Tibial nerve (tissue), 4 donors: ENCODE measurements at regions not wholly inside any gene's neighbourhood (a gene's known extent, or its start where the extent isn't known, plus 50 kb on each side); places are given as distances from the start of the nearest gene placed in this dataset.

ENCODE experiments used
- EP300 ChIP-seq, 2 donors: sonication (generic); formaldehyde crosslinking; IDR thresholded peaks; one replicate each; pipeline ENCODE4 v1.6.1; 2017; ENCODE audit warnings: antibody characterized with exemption in 2 of 2, mild to moderate bottlenecking in 1 of 2
- POLR2A ChIP-seq, 2 donors: fragments of 450-650 bp; IDR thresholded peaks; one replicate each; pipeline ENCODE4 v1.6.1; 2017; ENCODE audit warnings: antibody characterized with exemption in 2 of 2, mild to moderate bottlenecking in 2 of 2, moderate library complexity in 2 of 2
- TF ChIP-seq, protein P1 (sequence below), 5 experiments: fragments of 200-600 bp in 3 of 5; fragments of 450-650 bp in 2 of 5; sonication (generic) in 3 of 5; IDR thresholded peaks; one replicate each; pipeline ENCODE4 v1.5.1; 2016 to 2019; ENCODE audit warnings: antibody characterized with exemption in 5 of 5, mild to moderate bottlenecking in 3 of 5, moderate library complexity in 2 of 5

- TF ChIP-seq, protein P1, sequence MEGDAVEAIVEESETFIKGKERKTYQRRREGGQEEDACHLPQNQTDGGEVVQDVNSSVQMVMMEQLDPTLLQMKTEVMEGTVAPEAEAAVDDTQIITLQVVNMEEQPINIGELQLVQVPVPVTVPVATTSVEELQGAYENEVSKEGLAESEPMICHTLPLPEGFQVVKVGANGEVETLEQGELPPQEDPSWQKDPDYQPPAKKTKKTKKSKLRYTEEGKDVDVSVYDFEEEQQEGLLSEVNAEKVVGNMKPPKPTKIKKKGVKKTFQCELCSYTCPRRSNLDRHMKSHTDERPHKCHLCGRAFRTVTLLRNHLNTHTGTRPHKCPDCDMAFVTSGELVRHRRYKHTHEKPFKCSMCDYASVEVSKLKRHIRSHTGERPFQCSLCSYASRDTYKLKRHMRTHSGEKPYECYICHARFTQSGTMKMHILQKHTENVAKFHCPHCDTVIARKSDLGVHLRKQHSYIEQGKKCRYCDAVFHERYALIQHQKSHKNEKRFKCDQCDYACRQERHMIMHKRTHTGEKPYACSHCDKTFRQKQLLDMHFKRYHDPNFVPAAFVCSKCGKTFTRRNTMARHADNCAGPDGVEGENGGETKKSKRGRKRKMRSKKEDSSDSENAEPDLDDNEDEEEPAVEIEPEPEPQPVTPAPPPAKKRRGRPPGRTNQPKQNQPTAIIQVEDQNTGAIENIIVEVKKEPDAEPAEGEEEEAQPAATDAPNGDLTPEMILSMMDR (IDR thresholded peaks at IDR 0.05), result no peak
- TF ChIP-seq POLR2A (IDR thresholded peaks at IDR 0.05) (no peak), EP300 (IDR thresholded peaks at IDR 0.05) (no peak)
These were observed 1006.8 kb upstream of the EEF2KMT start for GRCh38 chr16:6104428-6104827.
